ENCODE measurements at regions not wholly inside any gene's neighbourhood (a gene's known extent, or its start where the extent isn't known, plus 50 kb on each side); places are given as distances from the start of the nearest gene placed in this dataset.

DNA sequence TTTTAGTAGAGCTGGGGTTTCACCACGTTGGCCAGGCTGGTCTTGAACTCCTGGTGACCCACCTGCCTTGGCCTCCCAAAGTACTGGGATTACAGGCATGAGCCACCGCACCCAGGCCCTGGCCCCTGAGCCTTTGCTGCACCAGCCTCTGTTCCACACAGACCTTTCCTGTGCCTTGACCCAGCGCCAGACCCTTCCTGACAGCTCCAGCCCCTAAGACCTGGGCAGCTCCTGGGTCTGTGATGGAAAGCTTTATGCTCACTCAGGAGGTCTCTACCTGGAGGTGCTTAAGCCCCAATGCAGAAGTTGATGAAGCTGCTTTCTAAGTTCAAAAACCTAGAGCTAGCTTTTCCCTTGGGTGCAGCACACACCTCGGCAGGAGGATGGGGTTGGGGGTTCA, 58.8 kb upstream of the NEK6 start:
- peak in 1 of 42 donors; percentile 10 for DNase-seq
- intact Hi-C loops (cut with DNase I), result no loop called here

- intact Hi-C loops (cut with DNase I), result no loop called here
- peak in 1 of 42 donors; percentile 4 for DNase-seq
Observed at GRCh38 chr9:124199474-124199873, 58.3 kb upstream of the NEK6 start.

- intact Hi-C loops (cut with DNase I), result no loop called here
- peak in 40 of 42 donors; percentile 16 to 79 (median 52) for DNase-seq
Observed at GRCh38 chr9:124202447-124202971, 55.2 kb upstream of the NEK6 start.

DNA sequence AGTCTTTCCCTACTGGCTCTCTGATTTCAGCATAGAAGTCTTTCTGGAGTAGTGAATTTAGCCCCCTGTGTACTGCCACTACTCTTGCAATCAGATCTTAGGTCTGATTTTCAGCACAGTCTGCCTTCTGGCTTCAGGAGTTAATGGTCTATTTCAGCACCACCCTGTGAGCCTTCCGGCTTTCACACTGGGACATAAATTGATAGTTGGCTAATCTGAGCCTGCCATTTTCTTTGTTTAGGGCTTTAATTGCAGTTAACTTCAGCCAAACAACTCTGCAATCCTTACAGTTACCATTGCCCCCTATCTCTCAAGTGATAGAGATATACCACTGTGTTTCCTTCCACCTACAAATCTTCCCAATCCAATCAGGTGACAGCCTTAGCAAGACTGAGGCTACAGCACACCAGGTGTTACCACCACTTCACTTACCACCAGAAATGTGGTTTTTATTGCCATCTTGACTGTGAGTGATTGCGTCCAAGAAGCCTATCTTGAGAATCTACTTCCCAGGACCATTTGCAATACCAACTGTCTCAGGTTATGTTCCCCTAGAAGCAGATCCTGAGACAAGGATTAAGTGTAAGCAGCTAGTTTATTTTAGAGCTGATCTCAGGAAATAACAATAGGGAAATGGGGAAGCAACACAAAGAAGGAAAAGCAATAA, 51.9 kb upstream of the NEK6 start:
- intact Hi-C loops (cut with DNase I), result no loop called here
- no peak for DNase-seq

- DNase-seq, result no peak
- intact Hi-C loops (cut with DNase I), result no loop called here
Observed at GRCh38 chr9:124206391-124206790, 51.4 kb upstream of the NEK6 start.

All from head of caudate nucleus (tissue), 42 donors.